Superior temporal gyrus (tissue), 1 donor: ENCODE measurements at regions not wholly inside any gene's neighbourhood (a gene's known extent, or its start where the extent isn't known, plus 50 kb on each side); places are given as distances from the start of the nearest gene placed in this dataset.

ENCODE experiments used
- DNase-seq: peaks from one replicate; pipeline ENCODE4 v3.0.0-alpha.2; 2016; ENCODE audit errors: extremely low spot score

DNA sequence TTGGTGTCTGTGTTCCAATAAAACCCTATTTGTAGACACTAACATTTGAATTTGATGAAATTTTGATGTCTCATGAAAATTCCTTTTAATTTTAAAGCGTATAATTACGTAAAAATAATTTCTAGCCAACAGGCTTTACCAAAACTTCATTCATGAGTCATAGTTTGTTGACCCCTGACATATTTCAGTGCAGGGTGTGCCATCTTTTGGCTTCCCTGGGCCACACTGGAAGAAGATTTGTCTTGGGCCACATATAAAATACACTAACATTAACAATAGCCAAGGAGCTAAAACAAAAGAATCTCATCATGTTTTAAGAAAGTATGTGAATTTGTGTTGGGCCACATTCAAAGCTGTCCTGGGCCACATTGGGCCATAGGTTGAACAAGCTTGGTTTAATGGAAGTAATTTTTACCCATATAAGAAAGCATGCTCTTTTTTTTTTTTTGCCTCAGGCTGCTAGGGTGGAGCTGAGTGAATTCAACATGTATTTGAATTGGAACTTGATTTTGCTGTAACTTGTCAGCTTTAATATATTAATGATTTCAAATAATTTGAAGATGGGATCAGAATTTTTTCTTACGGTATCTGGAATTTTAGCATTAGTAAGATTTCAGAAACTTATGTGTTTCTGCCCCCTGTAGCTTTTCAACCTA, 267.7 kb upstream of the RGS18 start:
- no peak for DNase-seq

DNA sequence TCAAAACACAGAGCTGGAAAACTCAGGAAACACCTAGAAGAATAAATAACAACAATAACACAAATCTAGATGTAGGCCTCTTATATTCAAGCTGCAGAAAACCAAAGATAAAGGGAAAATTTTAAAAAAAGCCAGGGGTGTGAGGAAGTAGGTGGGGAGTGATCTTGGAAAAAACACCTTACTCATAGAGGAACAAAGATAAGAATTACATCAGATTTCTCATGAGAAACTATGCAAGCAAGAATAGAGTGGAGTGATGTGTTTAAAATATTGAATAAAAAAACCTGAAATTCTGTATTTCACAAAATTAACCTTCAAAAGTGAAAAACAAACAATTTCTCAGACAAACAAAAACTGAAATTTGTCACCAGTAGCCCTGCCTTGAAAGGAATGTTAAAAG, 265.5 kb upstream of the RGS18 start:
- no peak for DNase-seq

DNA sequence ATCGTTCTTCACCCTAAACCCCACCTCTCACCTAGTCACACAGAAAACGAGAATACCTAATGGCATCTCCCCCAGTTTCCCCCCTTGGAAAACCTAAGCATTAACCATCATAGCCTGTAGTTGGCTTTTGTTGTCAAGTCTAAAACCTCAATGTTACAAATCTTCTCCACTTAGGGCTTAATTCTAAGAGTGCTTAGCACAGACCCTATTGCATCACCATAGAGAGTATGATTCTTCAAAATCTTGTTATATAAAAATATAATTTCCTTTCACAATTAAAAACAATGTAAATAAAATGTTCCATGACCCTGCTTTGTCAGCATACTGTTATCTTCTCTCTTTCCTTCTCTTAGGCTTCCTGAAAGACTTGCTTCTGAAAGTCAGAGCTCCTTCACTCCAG, 263.2 kb upstream of the RGS18 start:
- DNase-seq: no peak

DNA sequence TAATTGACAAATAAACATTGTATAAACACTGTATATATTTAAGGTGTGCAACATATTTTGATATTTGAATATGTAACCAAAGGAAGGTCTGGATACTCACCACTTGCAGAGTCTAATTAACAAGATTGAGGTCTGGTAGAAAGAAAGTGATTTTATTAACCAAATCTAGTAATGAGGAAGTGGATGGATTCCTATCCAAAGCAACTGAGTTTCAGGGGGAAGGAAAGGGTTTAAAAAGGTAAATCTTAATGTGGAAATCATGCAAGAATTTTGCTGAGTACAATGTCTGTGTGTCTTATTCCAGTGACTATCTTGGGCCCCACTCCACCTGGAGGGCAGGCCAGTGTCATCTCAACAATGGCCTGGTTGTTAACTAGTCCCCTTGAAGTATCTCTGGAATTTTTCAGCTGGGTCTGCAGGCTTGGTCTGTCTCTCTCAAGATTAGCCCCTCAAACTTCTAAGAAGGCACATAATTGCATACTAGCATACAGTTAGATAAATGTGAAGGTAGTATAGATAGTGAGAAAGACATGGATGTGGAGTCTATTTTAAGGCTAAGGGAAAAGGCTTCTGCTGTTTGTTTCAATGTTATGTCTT, 262.7 kb upstream of the RGS18 start:
- DNase-seq: no peak

DNA sequence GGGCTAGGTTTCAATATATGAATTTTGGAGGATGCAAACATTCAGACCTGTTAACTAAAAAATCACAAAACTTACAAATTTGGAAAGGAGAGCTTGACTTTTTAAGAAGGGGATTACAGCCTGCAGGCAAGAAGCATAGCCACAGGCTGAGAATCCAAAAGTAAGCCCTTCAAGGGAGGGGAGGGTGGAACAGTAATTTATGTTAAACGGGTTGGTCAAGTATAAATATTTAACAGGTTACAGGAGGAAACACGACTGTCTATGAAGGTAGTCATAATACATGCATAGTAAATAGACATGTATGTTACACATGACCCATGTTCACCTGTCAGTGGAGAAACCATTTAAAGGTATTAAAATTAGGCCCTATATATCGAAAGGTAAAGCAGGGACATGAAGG, 261.1 kb upstream of the RGS18 start:
- DNase-seq: no peak

DNA sequence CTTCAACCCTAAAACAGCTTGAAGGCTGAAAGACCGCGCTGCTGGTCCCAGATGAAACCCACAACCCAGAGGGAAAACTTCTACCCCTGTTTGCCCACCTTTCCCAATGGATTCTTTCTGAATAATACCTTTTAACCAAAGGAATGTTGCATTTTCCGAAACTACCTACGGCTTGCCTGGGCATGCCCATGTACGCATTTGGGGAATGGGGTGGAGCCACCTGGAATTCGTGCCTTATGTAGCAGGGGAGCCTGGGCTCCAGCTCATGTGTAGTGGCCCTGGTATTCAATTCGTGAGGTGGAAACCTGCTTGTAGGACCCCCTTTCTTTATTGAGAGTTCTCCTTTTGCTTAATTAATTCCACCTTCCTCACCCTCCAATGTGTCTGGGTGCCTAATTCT, 256.6 kb upstream of the RGS18 start:
- DNase-seq: no peak

DNA sequence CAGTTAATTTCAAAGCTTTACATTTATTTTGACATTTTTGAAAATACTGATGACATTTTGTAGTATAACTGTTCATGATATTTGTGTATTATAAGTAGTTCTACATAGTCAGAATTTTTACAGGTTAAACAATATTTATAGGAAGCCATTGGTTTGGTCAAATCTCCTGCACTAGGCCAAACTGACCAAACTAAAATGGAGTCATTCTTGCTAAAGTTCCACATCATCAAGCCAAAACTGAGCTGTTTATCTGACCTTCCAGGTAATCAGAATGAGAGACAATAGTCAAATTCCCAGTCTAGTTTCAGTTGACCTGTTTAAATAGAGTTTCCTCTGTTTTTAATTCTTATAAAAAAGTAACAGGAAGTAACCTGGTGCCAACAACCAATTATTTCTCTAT, 253.3 kb upstream of the RGS18 start:
- no peak for DNase-seq

DNA sequence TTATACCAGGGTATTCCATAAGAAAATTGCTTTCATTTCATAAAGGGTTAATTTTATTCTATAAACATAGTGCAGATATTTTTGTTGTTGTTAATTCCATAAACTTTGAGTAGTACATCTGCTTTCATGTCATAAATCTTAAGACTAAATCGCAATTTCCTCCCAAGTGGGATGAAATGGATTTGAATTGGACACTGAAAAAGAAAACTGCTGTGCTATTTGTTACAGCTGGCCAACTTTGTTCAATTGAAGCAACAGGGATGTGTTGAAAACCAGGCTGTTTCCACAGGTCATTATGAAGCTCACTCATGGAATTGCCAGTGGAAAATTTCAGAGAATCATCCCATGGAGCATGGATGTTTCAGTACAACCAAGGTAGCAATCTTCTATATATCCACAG, 252.5 kb upstream of the RGS18 start:
- no peak for DNase-seq

DNA sequence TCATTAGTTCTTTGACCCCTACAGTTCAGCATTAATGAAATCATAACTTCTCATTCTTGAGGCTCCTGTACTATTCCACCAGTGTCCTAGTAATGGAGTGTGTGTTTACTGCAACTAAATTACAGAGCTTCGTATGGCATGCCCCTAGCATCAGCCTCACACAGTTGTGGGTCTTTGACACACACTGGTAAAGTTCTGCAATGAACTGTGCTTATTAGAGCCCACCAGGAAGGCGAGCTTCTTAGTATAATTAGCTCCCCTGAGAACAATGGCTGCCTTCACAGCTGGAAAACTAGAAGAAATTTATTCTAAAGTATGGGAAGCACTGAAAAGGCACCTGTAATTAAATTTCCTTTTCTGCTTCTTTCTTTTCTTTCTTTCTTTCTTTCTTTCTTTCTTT, 251.1 kb upstream of the RGS18 start:
- no peak for DNase-seq

DNA sequence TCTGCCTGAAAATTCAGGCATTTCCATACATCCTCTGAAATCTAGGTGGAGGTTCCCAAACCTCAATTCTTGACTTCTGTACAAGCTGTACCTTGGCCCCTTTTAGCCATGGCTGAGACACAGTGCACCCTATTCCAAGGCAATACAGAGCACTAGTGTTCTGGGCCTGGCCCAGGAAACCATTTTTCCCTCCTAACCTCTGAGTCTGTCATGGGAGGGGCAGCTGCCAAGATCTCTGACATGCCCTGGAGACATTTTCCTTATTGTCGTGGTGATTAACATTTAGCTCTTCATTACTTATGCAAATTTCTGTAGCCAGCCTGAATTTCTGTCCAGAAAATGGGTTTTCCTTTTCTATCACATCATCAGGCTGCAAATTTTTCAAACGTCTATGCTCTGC, 248.0 kb upstream of the RGS18 start:
- no peak for DNase-seq

DNA sequence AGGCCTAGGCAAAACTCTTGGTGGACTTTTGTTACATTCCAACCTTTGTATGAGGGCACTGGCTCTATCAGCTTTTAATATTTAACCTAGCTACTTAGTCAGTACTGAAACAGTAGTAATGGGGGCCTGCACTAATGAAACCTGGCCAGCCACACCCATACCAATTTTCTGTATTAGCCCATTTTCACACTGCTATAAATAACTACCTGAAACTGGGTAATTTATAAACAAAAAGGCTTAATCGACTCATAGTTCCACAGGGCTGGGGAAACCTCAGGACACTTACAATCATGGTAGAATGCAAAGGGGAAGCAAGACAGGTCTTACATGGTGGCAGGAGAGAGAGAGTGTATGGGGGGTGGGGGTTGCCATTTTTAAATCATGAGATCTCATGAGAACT, 245.7 kb upstream of the RGS18 start:
- DNase-seq: no peak

DNA sequence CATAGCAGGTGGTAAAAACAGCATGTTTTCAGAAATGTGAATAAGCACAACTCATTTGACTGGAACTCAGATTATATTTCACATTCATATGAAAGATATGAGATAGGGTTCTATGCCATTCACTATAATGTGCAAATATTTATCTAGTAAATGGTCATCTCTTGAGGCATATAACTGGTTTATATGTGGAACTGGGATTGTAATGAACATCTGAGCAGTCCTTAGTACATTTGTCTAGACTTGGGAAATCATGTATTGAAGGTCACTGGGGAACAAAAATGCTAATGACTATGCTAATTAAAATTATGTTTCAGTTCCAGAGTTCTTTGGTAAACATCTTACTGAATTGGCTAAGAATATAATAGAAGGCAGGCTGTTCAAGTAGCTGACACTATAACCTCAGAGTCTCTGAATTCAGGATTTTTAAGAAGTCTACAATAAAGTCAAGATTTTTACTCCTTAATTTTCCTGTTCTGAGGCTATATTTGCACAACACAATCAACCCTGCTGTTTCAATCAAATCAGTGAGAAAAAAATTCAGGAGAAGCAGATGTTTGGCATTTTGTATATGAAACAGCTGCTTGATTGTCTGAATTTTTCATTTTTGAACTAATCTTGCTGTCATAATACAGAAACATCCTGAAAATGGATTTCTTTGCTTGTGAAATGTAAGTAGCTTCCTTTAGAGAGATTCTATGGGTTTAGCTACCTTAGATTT, 244.8 kb upstream of the RGS18 start:
- DNase-seq: no peak

DNA sequence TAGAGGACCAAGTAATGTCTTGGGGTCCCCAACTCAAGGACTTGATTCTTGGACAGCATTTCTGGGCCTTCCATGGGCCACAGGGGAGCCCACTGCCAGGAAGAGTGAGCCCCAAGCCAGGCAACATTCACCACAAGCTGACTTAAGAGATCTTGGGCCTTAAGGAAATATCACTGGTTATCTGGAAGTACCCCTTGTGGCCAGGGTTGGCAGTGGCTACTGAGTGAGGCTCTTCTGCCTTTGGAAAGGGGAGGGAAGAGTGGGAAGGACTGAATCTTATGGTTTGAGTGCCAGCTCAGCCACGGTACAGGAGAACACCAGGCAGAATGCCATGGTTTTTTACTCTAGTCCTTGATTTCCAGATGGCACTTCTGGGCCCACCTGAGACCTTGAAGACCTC, 228.9 kb upstream of the RGS18 start:
- DNase-seq: no peak

DNA sequence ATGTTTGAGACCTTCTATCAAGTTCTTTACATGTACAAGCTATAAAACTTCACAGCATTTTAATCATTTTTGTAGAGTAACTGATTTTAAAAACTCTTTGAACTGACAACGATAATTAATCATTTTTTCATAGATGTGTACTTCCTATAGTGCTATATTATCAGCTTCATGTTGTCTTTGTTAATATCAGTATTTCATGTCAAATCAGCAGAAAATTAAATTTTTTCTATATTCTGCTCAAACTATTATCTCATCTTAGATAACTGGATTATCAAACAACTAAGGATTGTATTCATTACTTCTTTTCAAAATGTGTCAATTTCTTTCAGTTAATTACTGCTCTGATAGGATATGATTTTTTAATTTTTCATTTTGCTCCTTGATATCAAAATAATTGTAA, 214.6 kb upstream of the RGS18 start:
- DNase-seq: no peak

DNA sequence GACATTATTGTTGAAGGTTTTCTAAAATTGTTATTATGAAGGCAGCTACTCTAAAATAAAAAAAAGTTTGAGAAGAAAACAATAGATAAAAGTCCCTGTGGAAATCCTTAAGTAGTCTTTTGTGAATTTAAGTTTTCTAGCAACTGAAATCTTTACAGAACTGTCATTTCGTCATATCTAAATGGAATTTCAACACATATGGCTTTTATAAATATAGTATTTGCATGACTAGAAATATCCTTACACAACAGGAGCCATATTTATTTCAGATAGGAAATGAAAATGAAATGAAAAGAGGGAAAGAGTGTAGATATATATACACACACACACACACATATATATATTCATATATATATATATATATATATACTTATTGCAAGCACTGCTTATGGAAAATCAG, 204.7 kb upstream of the RGS18 start:
- no peak for DNase-seq

DNA sequence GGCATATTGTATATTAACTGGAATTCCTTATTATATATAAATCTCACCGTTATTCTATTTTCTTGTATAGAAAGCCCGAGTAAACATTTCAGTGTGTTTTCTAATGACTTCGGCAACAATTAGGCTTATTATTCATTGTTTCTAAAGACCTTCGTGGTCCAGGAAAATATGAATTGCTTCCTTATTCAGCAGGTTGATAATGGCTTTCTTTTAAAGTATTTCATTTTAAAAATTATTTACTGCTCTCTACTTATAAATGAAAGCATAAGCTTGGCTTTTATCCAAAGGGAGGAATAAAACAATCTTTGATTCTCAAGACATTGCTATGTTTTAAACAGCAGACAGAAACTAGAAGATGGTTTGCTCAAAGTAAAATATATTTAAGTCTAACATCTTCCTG, 198.4 kb upstream of the RGS18 start:
- DNase-seq: no peak

DNA sequence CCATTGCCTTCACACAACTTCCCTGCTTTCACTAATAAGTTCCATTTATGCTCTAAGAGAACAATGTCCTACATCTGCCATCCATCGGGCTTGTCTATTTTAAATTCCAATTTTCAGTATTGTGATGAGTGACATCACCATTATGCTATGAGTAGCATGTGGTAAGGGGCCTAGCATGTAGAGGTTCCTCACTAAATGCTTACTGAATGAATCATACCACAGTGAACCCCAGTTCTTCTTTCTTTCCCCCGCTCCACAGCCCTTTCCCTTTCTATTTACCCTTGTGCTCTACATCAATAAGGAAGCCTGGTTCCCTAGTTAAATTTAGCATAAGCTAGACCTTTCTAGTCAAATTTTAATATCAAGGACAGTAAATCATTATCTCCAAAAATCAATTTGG, 195.0 kb upstream of the RGS18 start:
- no peak for DNase-seq

DNA sequence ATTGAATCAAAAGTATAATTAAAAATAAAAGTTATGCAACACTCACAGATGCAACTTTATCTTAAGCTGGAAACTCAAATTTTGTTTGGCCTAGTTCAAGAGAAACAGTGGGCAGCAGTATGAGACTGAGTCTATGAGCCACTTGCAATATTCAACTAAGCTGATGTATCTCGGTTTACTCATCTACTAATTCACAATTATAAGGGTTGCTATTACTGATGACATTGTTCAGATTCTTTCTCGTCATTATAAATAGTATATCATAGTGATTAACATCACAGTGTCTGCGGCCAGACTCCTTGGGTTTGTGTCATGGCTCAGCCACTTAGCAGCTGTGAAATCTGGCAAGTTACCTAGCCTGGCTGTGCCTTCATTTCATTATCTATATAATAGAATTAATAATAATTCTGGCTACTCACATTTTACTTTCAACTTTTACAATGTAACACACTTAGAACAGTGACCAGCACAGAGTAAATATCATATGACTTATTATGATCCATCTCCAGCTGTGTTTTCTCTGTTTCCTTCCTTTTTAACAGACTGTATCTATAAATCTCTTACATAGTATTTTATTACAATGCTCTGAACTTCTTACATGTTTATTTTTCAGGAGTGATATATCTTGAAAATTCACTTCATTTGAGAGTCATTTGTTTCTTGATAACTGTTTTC, 194.3 kb upstream of the RGS18 start:
- DNase-seq: no peak

DNA sequence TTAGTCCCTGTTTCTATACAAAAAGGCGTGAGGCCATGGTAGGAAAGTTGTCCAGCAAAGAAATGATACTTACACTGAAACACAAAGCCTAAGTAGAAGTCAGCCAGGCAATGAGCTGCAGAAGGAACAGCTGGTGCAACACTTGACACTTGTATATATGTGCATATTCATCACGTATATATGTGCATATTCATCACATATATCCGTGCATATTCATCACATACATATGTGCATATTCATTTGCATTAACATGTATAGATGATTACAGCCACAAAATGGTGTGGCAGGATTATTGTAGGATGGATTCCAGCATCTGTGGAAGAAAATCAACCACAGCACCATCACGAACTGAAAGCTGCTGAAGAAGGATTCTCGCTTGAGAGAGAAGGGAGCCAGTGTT, 189.0 kb upstream of the RGS18 start:
- DNase-seq: no peak

DNA sequence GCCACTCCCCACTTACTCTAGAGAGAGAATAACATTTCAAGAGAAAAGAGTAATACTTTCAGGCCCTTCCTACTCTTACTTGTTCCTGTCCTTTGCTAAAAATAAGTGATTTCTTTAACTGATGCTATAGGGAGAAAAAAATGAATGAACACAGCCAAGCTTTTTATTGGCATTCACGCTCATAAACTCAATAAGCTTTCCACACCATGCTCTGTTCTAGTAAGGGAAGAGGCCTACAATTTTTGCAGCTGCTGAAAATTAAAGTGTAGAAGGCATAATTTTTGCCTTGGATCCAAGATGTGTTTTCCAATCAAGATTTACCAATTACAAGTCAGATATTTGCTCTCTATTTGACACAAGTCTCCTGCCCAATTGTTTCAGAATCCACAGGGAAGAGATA, 188.1 kb upstream of the RGS18 start:
- DNase-seq: no peak

DNA sequence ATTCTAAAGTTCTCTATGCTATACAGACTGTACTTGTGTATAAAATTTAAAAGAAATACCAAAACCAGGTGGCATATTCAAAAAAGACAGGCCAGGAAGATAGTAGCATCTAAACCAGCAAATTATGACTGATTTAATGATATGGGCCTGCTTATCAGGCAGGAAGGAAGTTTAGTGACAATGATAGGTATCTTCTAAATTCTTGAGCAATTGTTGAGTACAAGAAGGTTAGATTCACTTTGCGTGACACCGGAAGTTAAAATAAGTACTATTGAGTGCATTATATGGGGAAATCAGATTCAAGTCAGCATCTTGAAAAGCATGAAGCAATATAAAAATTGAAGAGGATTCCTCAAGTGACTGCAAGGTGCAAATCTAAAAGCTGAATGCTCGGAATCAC, 186.8 kb upstream of the RGS18 start:
- no peak for DNase-seq

DNA sequence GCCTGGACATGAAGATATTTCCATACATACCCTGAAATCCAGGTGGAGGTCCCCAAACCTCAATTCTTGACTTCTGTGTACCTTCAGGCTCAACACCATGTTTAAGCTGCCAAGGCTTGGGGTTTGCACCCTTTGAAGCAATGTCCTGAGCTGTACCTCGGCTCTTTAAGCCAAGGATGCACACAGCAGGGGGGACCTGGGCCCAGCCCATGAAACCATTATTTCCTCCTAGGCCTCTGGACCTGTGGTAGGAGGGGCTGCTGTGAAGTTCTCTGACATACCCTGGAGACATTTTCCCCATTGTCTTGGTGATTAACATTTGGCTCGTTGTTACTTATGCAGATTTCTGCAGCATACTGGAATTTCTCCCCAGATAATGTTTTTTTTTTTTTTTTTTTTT, 184.3 kb upstream of the RGS18 start:
- no peak for DNase-seq
